ENCODE measurements at regions not wholly inside any gene's neighbourhood (a gene's known extent, or its start where the extent isn't known, plus 50 kb on each side); places are given as distances from the start of the nearest gene placed in this dataset.

DNA sequence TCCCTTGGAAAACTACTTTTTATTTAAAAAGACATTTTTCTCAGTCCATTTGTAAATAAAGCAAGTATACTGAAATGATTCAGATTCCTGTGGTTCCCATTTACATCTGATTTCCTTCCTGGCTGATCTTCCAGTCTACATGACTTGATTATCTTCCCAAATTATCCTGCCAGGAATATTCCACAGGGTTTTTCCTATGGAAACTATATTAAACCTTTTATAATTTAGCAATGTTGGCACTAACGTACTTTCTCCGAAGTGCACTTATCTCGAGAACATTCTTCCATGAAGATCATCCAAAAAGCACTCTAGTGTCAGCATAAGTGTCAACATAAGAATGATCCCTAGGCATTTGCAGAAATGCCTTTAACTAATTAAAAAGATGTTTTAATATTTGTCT lies 347.7 kb upstream of the KIF2B start:
- Histone ChIP-seq H3K36me3 (ENCODE audit: control insufficient read depth in 2 of 3, insufficient read depth in 3 of 3, low read length in 3 of 3) (no peaks in the 10 kb centered on the region), H3K9ac (ENCODE audit: low read length in 3 of 3) (no peak overlapping the region), H3K4me3 (ENCODE audit: low read length in 3 of 3) (no peak overlapping the region), H3K27me3 (ENCODE audit: control insufficient read depth, insufficient read depth, low read length) (no peaks in the 10 kb centered on the region), H3K27ac (ENCODE audit: low read depth in 2 of 2, low read length in 2 of 2) (no peak overlapping the region), H3K9me3 (ENCODE audit: control insufficient read depth in 2 of 3, insufficient read depth in 1 of 3, low read length in 3 of 3) (no peaks in the 10 kb centered on the region), H3K4me1 (ENCODE audit: control insufficient read depth in 2 of 3, insufficient read depth in 2 of 3, low read depth in 1 of 3, low read length in 3 of 3) (no peaks in the 10 kb centered on the region)
- FAIRE-seq = no peak
- TF ChIP-seq, protein P1, sequence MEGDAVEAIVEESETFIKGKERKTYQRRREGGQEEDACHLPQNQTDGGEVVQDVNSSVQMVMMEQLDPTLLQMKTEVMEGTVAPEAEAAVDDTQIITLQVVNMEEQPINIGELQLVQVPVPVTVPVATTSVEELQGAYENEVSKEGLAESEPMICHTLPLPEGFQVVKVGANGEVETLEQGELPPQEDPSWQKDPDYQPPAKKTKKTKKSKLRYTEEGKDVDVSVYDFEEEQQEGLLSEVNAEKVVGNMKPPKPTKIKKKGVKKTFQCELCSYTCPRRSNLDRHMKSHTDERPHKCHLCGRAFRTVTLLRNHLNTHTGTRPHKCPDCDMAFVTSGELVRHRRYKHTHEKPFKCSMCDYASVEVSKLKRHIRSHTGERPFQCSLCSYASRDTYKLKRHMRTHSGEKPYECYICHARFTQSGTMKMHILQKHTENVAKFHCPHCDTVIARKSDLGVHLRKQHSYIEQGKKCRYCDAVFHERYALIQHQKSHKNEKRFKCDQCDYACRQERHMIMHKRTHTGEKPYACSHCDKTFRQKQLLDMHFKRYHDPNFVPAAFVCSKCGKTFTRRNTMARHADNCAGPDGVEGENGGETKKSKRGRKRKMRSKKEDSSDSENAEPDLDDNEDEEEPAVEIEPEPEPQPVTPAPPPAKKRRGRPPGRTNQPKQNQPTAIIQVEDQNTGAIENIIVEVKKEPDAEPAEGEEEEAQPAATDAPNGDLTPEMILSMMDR (IDR thresholded peaks at IDR 0.05; ENCODE audit: borderline replicate concordance, extremely low read depth, insufficient read depth) = no peak
- DNase-seq = no peak
- intact Hi-C loops (cut with DNase I) = no loop called here

DNA sequence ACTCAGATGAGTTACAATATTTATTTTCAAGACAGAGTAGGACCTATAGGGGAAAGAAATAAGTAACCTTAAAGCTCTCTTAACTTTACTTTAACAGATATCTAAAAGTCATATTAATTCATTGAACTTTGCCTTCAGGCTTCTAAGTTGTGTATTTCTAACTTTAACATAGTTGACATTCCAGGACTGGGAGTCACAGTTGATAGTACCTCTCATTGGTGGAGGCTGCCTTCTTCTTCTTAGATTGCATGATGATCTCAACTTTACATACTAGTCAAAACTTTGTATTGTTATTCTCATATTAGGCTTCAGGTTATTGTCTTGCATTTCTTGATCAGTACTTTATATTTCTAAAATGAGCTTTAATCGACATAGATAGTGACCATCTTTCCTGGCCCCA lies 350.1 kb upstream of the KIF2B start:
- Histone ChIP-seq H3K9me3 (ENCODE audit: control insufficient read depth in 2 of 3, insufficient read depth in 1 of 3, low read length in 3 of 3) (no peaks in the 10 kb centered on the region), H3K36me3 (ENCODE audit: control insufficient read depth in 2 of 3, insufficient read depth in 3 of 3, low read length in 3 of 3) (no peaks in the 10 kb centered on the region), H3K9ac (ENCODE audit: low read length in 3 of 3) (no peak overlapping the region), H3K27ac (ENCODE audit: low read depth in 2 of 2, low read length in 2 of 2) (no peak overlapping the region), H3K4me1 (ENCODE audit: control insufficient read depth in 2 of 3, insufficient read depth in 2 of 3, low read depth in 1 of 3, low read length in 3 of 3) (no peaks in the 10 kb centered on the region), H3K4me3 (ENCODE audit: low read length in 3 of 3) (no peak overlapping the region), H3K27me3 (ENCODE audit: control insufficient read depth, insufficient read depth, low read length) (no peaks in the 10 kb centered on the region)
- DNase-seq (no peak), FAIRE-seq (no peak)
- intact Hi-C loops (cut with DNase I) = no loop called here
- TF ChIP-seq, protein P1 (IDR thresholded peaks at IDR 0.05; ENCODE audit: borderline replicate concordance, extremely low read depth, insufficient read depth) = no peak

DNA sequence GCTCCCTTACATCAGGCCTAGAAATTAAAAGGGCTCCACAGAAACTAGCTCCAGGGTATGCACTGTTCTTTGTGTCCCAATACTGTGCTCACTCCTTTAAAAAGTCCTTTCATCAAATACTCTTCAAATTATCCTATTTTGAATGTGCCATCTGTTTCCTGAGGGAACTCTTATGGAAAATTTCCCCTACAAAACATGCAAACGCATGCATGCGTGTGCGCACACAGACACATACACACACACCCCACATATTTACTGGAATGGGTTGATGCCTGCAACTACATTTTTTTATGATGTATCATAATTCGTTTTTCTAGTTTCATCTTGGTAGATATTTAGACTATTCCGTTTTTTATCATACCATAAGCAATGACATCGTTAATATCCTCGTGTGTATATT lies 351.2 kb upstream of the KIF2B start:
- Histone ChIP-seq H3K4me3 (ENCODE audit: low read length in 3 of 3) (no peak overlapping the region), H3K9me3 (ENCODE audit: control insufficient read depth in 2 of 3, insufficient read depth in 1 of 3, low read length in 3 of 3) (no peaks in the 10 kb centered on the region), H3K27me3 (ENCODE audit: control insufficient read depth, insufficient read depth, low read length) (no peaks in the 10 kb centered on the region), H3K36me3 (ENCODE audit: control insufficient read depth in 2 of 3, insufficient read depth in 3 of 3, low read length in 3 of 3) (no peaks in the 10 kb centered on the region), H3K27ac (ENCODE audit: low read depth in 2 of 2, low read length in 2 of 2) (no peak overlapping the region), H3K4me1 (ENCODE audit: control insufficient read depth in 2 of 3, insufficient read depth in 2 of 3, low read depth in 1 of 3, low read length in 3 of 3) (no peaks in the 10 kb centered on the region), H3K9ac (ENCODE audit: low read length in 3 of 3) (no peak overlapping the region)
- intact Hi-C loops (cut with DNase I) = no loop called here
- FAIRE-seq (no peak), DNase-seq (no peak)
- TF ChIP-seq, protein P1 (IDR thresholded peaks at IDR 0.05; ENCODE audit: borderline replicate concordance, extremely low read depth, insufficient read depth) = no peak

- H3K9me3 ChIP-seq (ENCODE audit: control insufficient read depth in 2 of 3, insufficient read depth in 1 of 3, low read length in 3 of 3) = no peaks in the 10 kb centered on the region
- TF ChIP-seq, protein P1 (IDR thresholded peaks at IDR 0.05; ENCODE audit: borderline replicate concordance, extremely low read depth, insufficient read depth) = no peak
- no peak for FAIRE-seq
Observed at GRCh38 chr17:53470626-53471025, 352.1 kb upstream of the KIF2B start.

More at GRCh38 chr17:53470626-53471025, 352.1 kb upstream of the KIF2B start:
- Histone ChIP-seq H3K4me3 (ENCODE audit: low read length in 3 of 3) (no peak overlapping the region), H3K4me1 (ENCODE audit: control insufficient read depth in 2 of 3, insufficient read depth in 2 of 3, low read depth in 1 of 3, low read length in 3 of 3) (no peaks in the 10 kb centered on the region), H3K9ac (ENCODE audit: low read length in 3 of 3) (no peak overlapping the region), H3K27me3 (ENCODE audit: control insufficient read depth, insufficient read depth, low read length) (no peaks in the 10 kb centered on the region), H3K27ac (ENCODE audit: low read depth in 2 of 2, low read length in 2 of 2) (no peak overlapping the region), H3K36me3 (ENCODE audit: control insufficient read depth in 2 of 3, insufficient read depth in 3 of 3, low read length in 3 of 3) (no peaks in the 10 kb centered on the region)
- intact Hi-C loops (cut with DNase I) = no loop called here
- no peak for DNase-seq

All from kidney (tissue), 13 donors.